Ishikawa (cell line): ENCODE measurements at regions not wholly inside any gene's neighbourhood (a gene's known extent, or its start where the extent isn't known, plus 50 kb on each side); places are given as distances from the start of the nearest gene placed in this dataset.

Source experiments
- CEBPB ChIP-seq: IDR thresholded peaks from 2 replicates; pipeline ENCODE4 v1.6.1; 2012
- CREB1 ChIP-seq: IDR thresholded peaks from 2 replicates; pipeline ENCODE4 v1.6.1; 2012; ENCODE audit warnings: low read depth
- EP300 ChIP-seq: IDR thresholded peaks from 2 replicates; pipeline ENCODE4 v1.6.1; 2012; ENCODE audit warnings: borderline replicate concordance
- FOXM1 ChIP-seq: IDR thresholded peaks from 2 replicates; pipeline ENCODE4 v1.6.1; 2012; ENCODE audit warnings: low read depth, borderline replicate concordance
- MAX ChIP-seq: IDR thresholded peaks from 2 replicates; pipeline ENCODE4 v1.6.1; 2012
- RAD21 ChIP-seq: IDR thresholded peaks from 2 replicates; pipeline ENCODE4 v1.6.1; 2012; ENCODE audit warnings: low read depth
- REST ChIP-seq: IDR thresholded peaks from 2 replicates; pipeline ENCODE4 v1.6.1; 2012; ENCODE audit warnings: low read depth, mild to moderate bottlenecking
- TAF1 ChIP-seq: IDR thresholded peaks from 2 replicates; pipeline ENCODE4 v1.6.1; 2012; ENCODE audit warnings: low read depth, mild to moderate bottlenecking
- TEAD4 ChIP-seq: IDR thresholded peaks from 2 replicates; pipeline ENCODE4 v1.6.1; 2012

GRCh38 chr2:129709956-129710598, 269.4 kb upstream of the RAB6C start:
- TF ChIP-seq FOXM1 (no peak), RAD21 (no peak), EP300 (no peak), TEAD4 (no peak), REST (no peak), MAX (peak; percentile 58), CREB1 (no peak), TAF1 (no peak), CEBPB (no peak)
